Esophagus squamous epithelium (tissue), 5 donors: ENCODE measurements at regions not wholly inside any gene's neighbourhood (a gene's known extent, or its start where the extent isn't known, plus 50 kb on each side); places are given as distances from the start of the nearest gene placed in this dataset.

Experiments used
- DNase-seq: peaks from one replicate; lab custom pipeline; 2025; lab: John Stamatoyannopoulos, UW
- H3K27ac ChIP-seq, 4 donors: fragments of 200-600 bp; sonication (generic); one replicate each; pipeline ENCODE4 v1.5.1; 2016 to 2019; ENCODE audit warnings: mild to moderate bottlenecking in 1 of 4
- H3K27me3 ChIP-seq, 4 donors: fragments of 200-600 bp; sonication (generic); 1 replicate in 3 of 4; 2 replicates in 1 of 4; pipeline versions ENCODE4 v1.5.1 to v1.6.0; 2017 to 2021; ENCODE audit warnings: antibody characterized with exemption in 1 of 4
- H3K36me3 ChIP-seq, 3 donors: fragments of 200-600 bp; sonication (generic); one replicate each; pipeline ENCODE4 v1.5.1; 2016 to 2019
- H3K4me1 ChIP-seq, 3 donors: fragments of 200-600 bp; sonication (generic); one replicate each; pipeline ENCODE4 v1.5.1; 2017 to 2019
- H3K4me3 ChIP-seq, 4 donors: fragments of 200-600 bp; sonication (generic); 1 replicate in 3 of 4; 2 replicates in 1 of 4; pipeline ENCODE4 v1.5.1; 2016 to 2019; ENCODE audit warnings: mild to moderate bottlenecking in 2 of 4, moderate library complexity in 1 of 4
- H3K9me3 ChIP-seq, 3 donors: fragments of 200-600 bp; sonication (generic); one replicate each; pipeline ENCODE4 v1.5.1; 2016 to 2019
- POLR2A ChIP-seq, 4 donors: fragments of 450-650 bp; IDR thresholded peaks; one replicate each; pipeline ENCODE4 v1.6.1; 2017; ENCODE audit warnings: antibody characterized with exemption in 4 of 4, mild to moderate bottlenecking in 4 of 4, moderate library complexity in 3 of 4
- WGBS, 2 donors: methylation state at CpG; one replicate each; pipeline ENCODE4 v1.1.5; 2018; 5-methylcytosine and 5-hydroxymethylcytosine counted together
- intact Hi-C: fragments of 100-400 bp; cut with DNase I; formaldehyde crosslinking; loops from one replicate; pipeline ENCODE4 v1.15.0; 2022
- TF ChIP-seq, protein P1 (sequence below), 6 experiments: fragments of 450-650 bp in 4 of 6; fragments of 200-600 bp in 2 of 6; sonication (generic) in 2 of 6; IDR thresholded peaks; one replicate each; pipeline ENCODE4 v1.5.1; 2016 to 2019; ENCODE audit warnings: antibody characterized with exemption in 6 of 6, mild to moderate bottlenecking in 4 of 6, moderate library complexity in 4 of 6
- donor health status: DM: yes; HTN: yes; CAD: no.

DNA sequence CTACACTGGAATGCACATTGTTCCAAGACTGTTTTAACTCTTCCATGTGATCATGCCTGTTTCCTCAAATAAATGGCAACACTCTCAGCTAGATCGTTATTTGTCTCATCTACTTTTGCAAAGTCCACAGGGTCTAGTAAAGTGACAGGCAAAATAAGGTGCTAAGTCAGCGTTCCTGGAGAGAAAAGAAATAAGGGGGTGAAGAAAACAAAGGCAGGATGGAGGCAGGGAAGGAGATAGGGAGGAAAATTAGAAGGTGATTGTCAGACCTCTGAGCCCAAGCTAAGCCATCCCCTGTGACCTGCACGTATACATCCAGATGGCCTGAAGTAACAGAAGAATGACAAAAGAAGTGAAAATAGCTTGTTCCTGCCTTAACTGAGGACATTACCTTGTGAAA, 132.1 kb downstream of the RAB38 start:
- peaks cover 0 to 9% (median 0%) of the 10 kb centered on the region in 3 donors for H3K4me1 ChIP-seq
- 53 to 65% methylated on average over 3 of the region's 3 CpGs for WGBS, 2 donors
- H3K9me3 ChIP-seq: no peaks in the 10 kb centered on the region
- no peak overlapping the region for H3K4me3 ChIP-seq
- H3K27me3 ChIP-seq: no peaks in the 10 kb centered on the region
- TF ChIP-seq POLR2A (IDR thresholded peaks at IDR 0.05): no peak
- TF ChIP-seq, protein P1, sequence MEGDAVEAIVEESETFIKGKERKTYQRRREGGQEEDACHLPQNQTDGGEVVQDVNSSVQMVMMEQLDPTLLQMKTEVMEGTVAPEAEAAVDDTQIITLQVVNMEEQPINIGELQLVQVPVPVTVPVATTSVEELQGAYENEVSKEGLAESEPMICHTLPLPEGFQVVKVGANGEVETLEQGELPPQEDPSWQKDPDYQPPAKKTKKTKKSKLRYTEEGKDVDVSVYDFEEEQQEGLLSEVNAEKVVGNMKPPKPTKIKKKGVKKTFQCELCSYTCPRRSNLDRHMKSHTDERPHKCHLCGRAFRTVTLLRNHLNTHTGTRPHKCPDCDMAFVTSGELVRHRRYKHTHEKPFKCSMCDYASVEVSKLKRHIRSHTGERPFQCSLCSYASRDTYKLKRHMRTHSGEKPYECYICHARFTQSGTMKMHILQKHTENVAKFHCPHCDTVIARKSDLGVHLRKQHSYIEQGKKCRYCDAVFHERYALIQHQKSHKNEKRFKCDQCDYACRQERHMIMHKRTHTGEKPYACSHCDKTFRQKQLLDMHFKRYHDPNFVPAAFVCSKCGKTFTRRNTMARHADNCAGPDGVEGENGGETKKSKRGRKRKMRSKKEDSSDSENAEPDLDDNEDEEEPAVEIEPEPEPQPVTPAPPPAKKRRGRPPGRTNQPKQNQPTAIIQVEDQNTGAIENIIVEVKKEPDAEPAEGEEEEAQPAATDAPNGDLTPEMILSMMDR (IDR thresholded peaks at IDR 0.05): no peak
- DNase-seq: no peak
- no peaks in the 10 kb centered on the region for H3K36me3 ChIP-seq
- intact Hi-C loops: no loop called here
- H3K27ac ChIP-seq: no peak overlapping the region

DNA sequence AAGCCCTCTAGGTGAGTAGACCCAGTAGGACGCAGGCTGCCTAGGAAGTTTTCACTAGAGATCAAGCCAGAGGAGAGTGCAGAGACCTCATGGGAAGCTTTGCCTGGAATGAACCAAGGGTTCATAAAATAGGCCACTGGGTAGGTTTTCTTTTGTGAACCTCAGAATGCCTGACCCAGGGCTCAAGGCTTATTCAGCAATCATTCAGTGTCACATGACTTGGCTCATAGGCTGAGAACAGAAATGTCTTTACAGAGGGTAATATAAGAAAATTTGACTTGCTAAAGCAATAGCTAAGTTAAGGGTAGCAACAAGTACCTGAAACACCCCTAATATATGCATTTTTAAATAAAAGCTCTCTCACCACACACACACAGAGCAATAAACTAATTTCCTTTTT, 132.6 kb downstream of the RAB38 start:
- intact Hi-C loops: no loop called here
- Histone ChIP-seq H3K4me3 (no peak overlapping the region), H3K9me3 (no peaks in the 10 kb centered on the region), H3K27me3 (no peaks in the 10 kb centered on the region), H3K4me1 (peaks cover 0 to 9% (median 0%) of the 10 kb centered on the region in 3 donors), H3K27ac (no peak overlapping the region), H3K36me3 (no peaks in the 10 kb centered on the region)
- DNase-seq: no peak
- 82 to 100% methylated on average over 1 of the region's 1 CpG for WGBS, 2 donors
- TF ChIP-seq, protein P1 (IDR thresholded peaks at IDR 0.05): no peak
- TF ChIP-seq POLR2A (IDR thresholded peaks at IDR 0.05): no peak

DNA sequence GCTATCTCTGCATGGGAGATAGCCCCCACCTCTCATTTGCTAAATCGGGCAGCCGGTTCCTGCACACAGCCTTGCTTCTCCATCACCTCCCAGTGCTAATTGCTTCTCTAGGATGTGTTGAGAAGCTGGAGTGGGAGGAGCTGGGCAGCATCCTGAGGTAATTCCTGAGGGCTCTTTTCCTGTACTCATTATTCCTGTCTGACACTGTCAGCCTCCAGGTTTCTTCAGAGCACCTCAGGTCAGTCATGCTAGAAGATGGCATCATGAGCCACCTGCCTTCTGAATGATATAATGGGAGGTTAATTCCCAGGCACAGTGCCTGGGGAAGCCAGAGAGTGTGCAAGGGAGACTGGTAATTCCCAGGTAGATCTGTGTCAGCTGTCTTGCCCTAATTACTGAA, 133.0 kb downstream of the RAB38 start:
- intact Hi-C loops: no loop called here
- no peak overlapping the region for H3K4me3 ChIP-seq
- H3K9me3 ChIP-seq: no peaks in the 10 kb centered on the region
- no peaks in the 10 kb centered on the region for H3K36me3 ChIP-seq
- no peaks in the 10 kb centered on the region for H3K27me3 ChIP-seq
- peaks cover 0 to 9% (median 0%) of the 10 kb centered on the region in 3 donors for H3K4me1 ChIP-seq
- TF ChIP-seq, protein P1 (IDR thresholded peaks at IDR 0.05): no peak
- TF ChIP-seq POLR2A (IDR thresholded peaks at IDR 0.05): no peak
- no peak overlapping the region for H3K27ac ChIP-seq
- WGBS, 2 donors: 85 to 89% methylated on average over 2 of the region's 2 CpGs
- no peak for DNase-seq

DNA sequence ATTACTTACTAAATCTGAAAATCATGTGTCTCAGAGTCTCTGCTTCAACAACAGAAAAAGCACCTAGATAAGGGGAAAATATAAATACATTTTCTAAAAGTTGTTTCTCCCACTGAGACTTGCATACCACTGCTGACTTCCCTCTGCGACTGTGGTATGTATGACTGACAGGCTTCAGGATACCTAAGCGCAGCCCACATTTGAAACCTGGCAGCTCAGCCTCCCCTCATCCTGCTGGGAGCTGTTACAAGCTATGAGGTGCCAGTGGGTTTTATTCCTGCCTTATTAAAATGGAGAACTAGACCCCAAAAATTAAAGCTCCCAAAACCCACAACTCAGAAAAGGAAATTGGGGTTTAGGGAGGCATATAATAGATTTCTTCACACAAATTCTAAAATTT, 133.6 kb downstream of the RAB38 start:
- DNase-seq: no peak
- no peaks in the 10 kb centered on the region for H3K36me3 ChIP-seq
- H3K4me3 ChIP-seq: no peak overlapping the region
- H3K27ac ChIP-seq: no peak overlapping the region
- 85 to 87% methylated on average over 2 of the region's 2 CpGs for WGBS, 2 donors
- H3K9me3 ChIP-seq: no peaks in the 10 kb centered on the region
- intact Hi-C loops: no loop called here
- no peaks in the 10 kb centered on the region for H3K27me3 ChIP-seq
- no peak for TF ChIP-seq POLR2A (IDR thresholded peaks at IDR 0.05)
- TF ChIP-seq, protein P1 (IDR thresholded peaks at IDR 0.05): no peak
- peaks cover 0 to 9% (median 0%) of the 10 kb centered on the region in 3 donors for H3K4me1 ChIP-seq

DNA sequence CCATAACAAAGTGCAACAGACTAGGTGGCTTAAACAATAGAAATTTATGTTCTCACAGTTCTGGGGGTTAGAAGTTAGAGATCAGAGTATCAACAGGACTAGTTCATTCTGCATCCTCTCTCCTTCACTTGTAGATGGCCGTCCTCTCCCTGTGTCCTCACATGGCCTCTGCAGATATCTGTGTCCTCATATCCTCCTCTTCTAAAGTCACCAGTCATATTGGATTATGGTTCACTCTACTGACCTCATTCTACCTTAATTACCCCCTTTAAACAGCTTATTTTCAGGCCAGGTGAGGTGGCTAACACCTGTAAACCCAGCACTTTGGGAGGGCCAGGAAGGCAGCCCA, 135.1 kb downstream of the RAB38 start:
- TF ChIP-seq POLR2A (IDR thresholded peaks at IDR 0.05): no peak
- TF ChIP-seq, protein P1 (IDR thresholded peaks at IDR 0.05): no peak
- Histone ChIP-seq H3K27ac (no peak overlapping the region), H3K36me3 (no peaks in the 10 kb centered on the region), H3K27me3 (no peaks in the 10 kb centered on the region), H3K4me1 (peaks cover 0 to 14% (median 0%) of the 10 kb centered on the region in 3 donors), H3K4me3 (no peak overlapping the region), H3K9me3 (no peaks in the 10 kb centered on the region)
- DNase-seq: no peak
- 92 to 100% methylated on average over 1 of the region's 1 CpG for WGBS, 2 donors
- intact Hi-C loops: no loop called here
